Retinal pigment epithelial cell (primary cell): ENCODE measurements at regions not wholly inside any gene's neighbourhood (a gene's known extent, or its start where the extent isn't known, plus 50 kb on each side); places are given as distances from the start of the nearest gene placed in this dataset.

Experiments
- DNase-seq: peaks from one replicate; pipeline ENCODE4 v3.0.0-alpha.2; 2010; ENCODE audit warnings: low read depth
- H3K4me3 ChIP-seq: 2 replicates; pipeline ENCODE4 v1.5.1; 2011; ENCODE audit warnings: mild to moderate bottlenecking, low read length, control low read depth, moderate library complexity
- CTCF ChIP-seq: conservative IDR thresholded peaks from 2 replicates; pipeline ENCODE4 v1.5.1; 2011; ENCODE audit warnings: low read depth, low read length, control low read depth, inconsistent platforms

- TF ChIP-seq CTCF: no peak
- DNase-seq: no peak
- no peak overlapping the region for H3K4me3 ChIP-seq
Measured at GRCh38 chr22:48838376-48838775, 989.3 kb downstream of the BRD1 start.

GRCh38 chr22:48837341-48837935 is 990.2 kb downstream of the BRD1 start:
- DNase-seq: no peak
- TF ChIP-seq CTCF: no peak
- H3K4me3 ChIP-seq: no peak overlapping the region

- H3K4me3 ChIP-seq: no peak overlapping the region
- no peak for TF ChIP-seq CTCF
- DNase-seq: no peak
Measured at GRCh38 chr22:48836673-48837340, 990.9 kb downstream of the BRD1 start.

- DNase-seq: no peak
Measured at GRCh38 chr22:48835857-48836672, 991.6 kb downstream of the BRD1 start.

GRCh38 chr22:48835364-48835763 is 992.3 kb downstream of the BRD1 start:
- no peak for TF ChIP-seq CTCF
- no peak for DNase-seq
- no peak overlapping the region for H3K4me3 ChIP-seq

More at GRCh38 chr22:48835857-48836672, 991.6 kb downstream of the BRD1 start:
- no peak overlapping the region for H3K4me3 ChIP-seq
- TF ChIP-seq CTCF: no peak

GRCh38 chr22:48834404-48834803 is 993.3 kb downstream of the BRD1 start:
- TF ChIP-seq CTCF: no peak
- no peak for DNase-seq
- H3K4me3 ChIP-seq: no peak overlapping the region
